ENCODE measurements at regions not wholly inside any gene's neighbourhood (a gene's known extent, or its start where the extent isn't known, plus 50 kb on each side); places are given as distances from the start of the nearest gene placed in this dataset.

DNA sequence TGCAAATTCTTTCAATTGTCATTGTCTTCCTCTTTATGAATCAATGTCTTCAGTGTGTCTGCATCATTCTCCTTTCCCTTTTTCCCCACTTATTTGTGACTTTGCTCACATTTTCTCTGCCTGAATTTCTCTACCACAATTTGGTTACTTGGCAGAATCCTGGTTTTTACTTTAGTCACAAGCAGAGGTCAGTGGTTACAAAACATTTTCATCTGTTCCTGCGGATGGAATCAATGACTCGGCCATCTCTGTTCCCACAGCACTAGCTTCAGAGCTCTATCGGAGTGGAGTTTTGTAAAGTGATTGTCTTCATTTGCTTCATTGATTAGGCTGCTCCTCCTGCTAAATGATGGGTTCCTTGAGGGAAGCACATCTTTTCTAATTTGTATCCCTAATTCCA is 501.3 kb upstream of the AADAT start:
- H3K27ac ChIP-seq = no peak overlapping the region
- TF ChIP-seq, protein P1, sequence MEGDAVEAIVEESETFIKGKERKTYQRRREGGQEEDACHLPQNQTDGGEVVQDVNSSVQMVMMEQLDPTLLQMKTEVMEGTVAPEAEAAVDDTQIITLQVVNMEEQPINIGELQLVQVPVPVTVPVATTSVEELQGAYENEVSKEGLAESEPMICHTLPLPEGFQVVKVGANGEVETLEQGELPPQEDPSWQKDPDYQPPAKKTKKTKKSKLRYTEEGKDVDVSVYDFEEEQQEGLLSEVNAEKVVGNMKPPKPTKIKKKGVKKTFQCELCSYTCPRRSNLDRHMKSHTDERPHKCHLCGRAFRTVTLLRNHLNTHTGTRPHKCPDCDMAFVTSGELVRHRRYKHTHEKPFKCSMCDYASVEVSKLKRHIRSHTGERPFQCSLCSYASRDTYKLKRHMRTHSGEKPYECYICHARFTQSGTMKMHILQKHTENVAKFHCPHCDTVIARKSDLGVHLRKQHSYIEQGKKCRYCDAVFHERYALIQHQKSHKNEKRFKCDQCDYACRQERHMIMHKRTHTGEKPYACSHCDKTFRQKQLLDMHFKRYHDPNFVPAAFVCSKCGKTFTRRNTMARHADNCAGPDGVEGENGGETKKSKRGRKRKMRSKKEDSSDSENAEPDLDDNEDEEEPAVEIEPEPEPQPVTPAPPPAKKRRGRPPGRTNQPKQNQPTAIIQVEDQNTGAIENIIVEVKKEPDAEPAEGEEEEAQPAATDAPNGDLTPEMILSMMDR (conservative IDR thresholded peaks at IDR 0.05) = no peak

DNA sequence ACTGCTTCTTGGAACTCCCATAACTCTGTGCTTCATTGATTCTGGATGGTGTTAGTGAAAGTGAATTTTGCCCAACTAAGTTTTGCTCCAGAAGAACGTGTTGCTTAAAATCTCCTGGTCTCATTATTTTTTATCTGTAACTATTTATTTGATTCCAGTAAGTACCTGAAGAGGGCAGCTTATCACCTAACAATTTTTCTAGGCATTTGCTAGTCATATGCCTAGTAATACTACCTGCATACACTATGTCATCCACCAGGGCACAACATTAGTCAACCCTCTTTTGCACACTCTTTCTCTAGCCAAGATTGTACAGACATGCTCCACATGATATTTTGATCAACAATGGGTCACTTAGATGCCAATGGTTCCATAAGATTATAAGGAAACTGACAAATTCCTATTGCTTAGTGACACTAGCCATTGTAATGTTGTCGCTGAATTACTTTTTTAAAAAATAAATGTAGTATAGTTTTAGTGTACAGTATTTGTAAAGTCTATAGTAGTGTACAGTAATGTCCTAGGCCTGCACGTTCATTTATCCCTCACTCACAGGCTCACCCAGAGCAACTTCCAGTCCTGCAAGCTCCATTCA is 499.9 kb upstream of the AADAT start:
- no peak overlapping the region for H3K27ac ChIP-seq
- TF ChIP-seq, protein P1 (conservative IDR thresholded peaks at IDR 0.05) = peak; percentile 80

DNA sequence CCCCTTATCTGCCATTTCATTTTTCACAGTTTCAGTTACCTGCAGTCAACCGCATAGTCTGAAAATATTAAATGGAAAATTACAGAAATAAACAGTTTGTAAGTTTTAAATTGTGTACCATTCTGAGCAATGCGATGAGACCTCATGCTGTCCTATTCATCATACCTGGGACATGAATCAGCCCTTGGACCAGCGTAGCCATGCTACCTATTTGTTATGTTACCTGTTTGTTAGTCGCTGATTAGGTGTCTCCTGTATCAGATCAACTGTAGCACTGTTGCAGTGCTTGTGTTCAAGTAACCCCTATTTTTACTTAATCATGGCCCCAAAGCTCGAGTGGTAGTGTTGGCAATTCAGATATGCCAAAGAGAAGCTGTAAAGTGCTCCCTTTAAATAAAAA is 492.2 kb upstream of the AADAT start:
- TF ChIP-seq, protein P1 (conservative IDR thresholded peaks at IDR 0.05) = no peak
- no peak overlapping the region for H3K27ac ChIP-seq

DNA sequence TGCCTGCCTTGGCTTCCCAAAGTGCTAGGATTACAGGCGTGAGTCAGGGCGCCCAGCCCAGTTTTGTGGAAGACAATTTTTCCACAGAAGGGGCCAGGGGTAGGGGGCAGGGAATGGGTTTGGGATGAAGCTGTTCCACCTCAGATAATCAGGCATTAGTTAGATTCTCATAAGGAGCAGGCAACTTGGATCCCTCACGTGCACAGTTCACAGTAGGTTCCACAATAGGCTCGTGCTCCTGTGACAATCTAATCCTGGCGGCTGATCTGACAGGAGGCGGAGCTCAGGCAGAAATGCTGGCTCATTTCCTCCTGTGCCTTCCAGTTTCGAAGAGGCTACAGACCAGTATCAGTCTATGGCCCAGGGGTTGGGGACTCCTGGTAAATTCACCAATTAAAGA is 491.6 kb upstream of the AADAT start:
- TF ChIP-seq, protein P1 (conservative IDR thresholded peaks at IDR 0.05) = no peak
- no peak overlapping the region for H3K27ac ChIP-seq

DNA sequence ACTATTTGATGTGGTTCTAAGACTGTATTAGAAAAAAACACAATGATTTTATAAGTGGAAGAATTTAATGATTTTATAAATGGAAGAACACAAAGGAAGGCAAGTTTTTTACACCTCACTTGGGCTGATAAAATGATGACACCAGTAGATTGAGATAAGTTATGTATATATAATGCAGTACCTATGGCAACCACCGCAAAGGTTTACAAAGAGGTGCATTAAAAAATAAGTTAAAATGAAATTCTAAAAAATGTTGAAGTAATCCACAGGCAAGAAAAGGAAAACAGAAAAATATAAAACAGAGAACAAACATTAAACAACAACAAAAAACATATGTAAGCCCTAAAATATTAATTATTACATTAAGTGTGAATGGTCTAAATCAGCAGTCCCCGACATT is 490.9 kb upstream of the AADAT start:
- no peak overlapping the region for H3K27ac ChIP-seq
- TF ChIP-seq, protein P1 (conservative IDR thresholded peaks at IDR 0.05) = no peak; the same call in 1 of the 2 replicates

DNA sequence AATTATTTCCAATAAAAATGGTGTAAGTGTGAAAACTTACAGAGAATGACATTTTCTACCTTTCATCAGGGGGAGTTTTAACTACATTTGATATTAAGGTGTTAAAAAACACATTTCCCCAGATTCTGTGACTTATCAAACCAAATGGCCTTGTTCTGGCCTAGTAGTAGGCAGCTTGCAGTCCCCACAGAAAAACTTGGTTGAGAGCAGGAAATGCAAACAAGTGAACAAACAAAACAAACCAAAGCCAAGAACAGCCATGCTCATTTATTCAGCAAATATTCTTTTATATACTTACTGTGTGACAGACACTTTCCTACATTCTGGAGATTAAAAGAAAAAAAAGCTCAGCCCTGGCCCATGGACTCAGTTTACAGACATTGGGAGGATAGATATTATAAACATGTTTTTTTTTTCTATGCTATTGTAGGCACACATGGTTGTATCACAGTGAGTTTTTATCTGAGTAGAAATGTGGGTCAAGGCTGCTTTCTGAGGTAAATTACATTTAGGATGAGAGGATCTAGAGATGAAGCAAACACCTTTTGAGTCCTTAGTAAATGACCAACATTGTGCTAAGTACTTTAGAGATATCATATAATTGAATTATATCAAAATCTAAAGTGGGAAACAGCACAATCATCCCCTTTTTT is 449.2 kb upstream of the AADAT start:
- TF ChIP-seq, protein P1 (conservative IDR thresholded peaks at IDR 0.05) = no peak

DNA sequence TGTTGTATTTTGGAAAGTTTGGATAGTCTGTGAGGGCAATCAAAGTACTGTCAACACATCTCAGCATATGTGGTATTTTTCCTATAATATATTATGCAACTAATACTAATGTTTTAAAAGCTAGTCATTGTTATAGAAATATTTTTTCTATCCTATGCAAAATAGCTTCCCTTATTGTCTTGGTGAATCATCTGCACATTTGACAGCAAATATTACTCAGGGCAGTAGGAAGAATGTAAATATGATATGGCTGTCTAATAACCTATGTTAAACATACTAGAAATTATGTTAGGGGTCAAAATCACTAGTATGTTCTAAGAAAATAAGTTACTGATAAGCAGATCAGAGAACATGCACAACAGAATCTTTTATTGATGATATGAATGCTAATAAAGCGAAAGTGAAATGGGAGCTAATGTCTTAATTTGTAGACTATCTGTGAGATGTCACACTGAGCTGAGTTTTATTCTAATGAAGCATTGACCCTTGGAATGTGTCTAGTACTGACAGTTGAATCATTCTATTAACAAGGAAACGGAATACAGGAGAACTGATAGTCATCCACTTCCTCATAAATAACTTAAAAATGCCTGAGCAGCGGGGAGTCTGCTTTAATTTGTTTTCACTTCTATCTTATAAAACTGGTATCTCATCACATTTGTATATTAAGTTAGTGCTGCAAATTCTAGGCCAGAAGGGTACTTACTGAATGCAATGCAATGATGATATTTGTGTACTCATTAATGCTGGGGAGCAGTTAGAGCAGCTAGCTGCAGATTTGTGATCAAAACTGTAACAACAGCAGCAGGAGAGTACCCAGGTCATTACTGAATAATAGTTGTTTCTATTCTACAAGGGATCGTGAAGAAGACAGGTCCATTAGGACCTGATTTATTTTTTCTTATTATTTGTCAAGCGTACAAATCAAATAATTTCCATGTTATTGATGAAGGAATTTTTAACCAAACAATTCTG is 440.3 kb upstream of the AADAT start:
- TF ChIP-seq, protein P1 (conservative IDR thresholded peaks at IDR 0.05) = no peak

More for the DNA sequence above, 449.2 kb upstream of the AADAT start:
- peak overlapping the region; percentile 2; the same call in 1 of the 2 replicates for H3K27ac ChIP-seq

More for the DNA sequence above, 440.3 kb upstream of the AADAT start:
- H3K27ac ChIP-seq = no peak overlapping the region; the same call in 1 of the 2 replicates
